HCT116 (cell line): ENCODE measurements at regions not wholly inside any gene's neighbourhood (a gene's known extent, or its start where the extent isn't known, plus 50 kb on each side); places are given as distances from the start of the nearest gene placed in this dataset.
"Not testable (repeated sequence)": the region's sequence is repeated elsewhere in the genome, so short reads cannot be mapped to it uniquely, and the experiment has no call there.

Source experiments
- EZH2 ChIP-seq: fragments of 200-600 bp; sonication (generic); IDR thresholded peaks from 2 replicates; pipeline ENCODE4 v1.6.1; 2017; ENCODE audit warnings: antibody characterized with exemption, mixed run types
- POLR2A ChIP-seq: IDR thresholded peaks from 2 replicates; pipeline ENCODE4 v1.7.0; 2011; ENCODE audit warnings: borderline replicate concordance; ENCODE audit not compliant: insufficient read depth, insufficient read length; ENCODE audit errors: extremely low read depth
- POLR2AphosphoS5 ChIP-seq: IDR thresholded peaks from 2 replicates; pipeline ENCODE4 v1.6.1; 2011; ENCODE audit warnings: mild to moderate bottlenecking, low read depth, low read length, moderate library complexity
- SIN3A ChIP-seq: IDR thresholded peaks from 2 replicates; pipeline ENCODE4 v1.6.1; 2012; ENCODE audit warnings: low read depth
- SP1 ChIP-seq: IDR thresholded peaks from 2 replicates; pipeline ENCODE4 v1.6.1; 2012; ENCODE audit warnings: low read depth
- TCF7L2 ChIP-seq: IDR thresholded peaks from 2 replicates; pipeline ENCODE4 v1.7.0; 2011; ENCODE audit warnings: borderline replicate concordance, inconsistent platforms; ENCODE audit not compliant: insufficient read depth, insufficient read length; ENCODE audit errors: extremely low read depth
- TF ChIP-seq, protein P1 (sequence below), 3 experiments: fragments of 200-600 bp in 1 of 3; sonication (generic) in 1 of 3; IDR thresholded peaks in 2 of 3; conservative IDR thresholded peaks in 1 of 3; 2 replicates each; pipeline ENCODE4 v1.5.1; 2012 to 2017; ENCODE audit warnings: low read depth in 2 of 3, low read length in 2 of 3, antibody characterized with exemption in 1 of 3, borderline replicate concordance in 1 of 3, control low read depth in 1 of 3, mild to moderate bottlenecking in 1 of 3, mixed read lengths in 1 of 3, mixed run types in 1 of 3, moderate library complexity in 1 of 3; ENCODE audit not compliant: insufficient read depth in 1 of 3
- TF ChIP-seq, protein P2 (sequence below): IDR thresholded peaks from 2 replicates; pipeline ENCODE4 v1.6.1; 2012
- TF ChIP-seq, protein P3 (sequence below): IDR thresholded peaks from 2 replicates; pipeline ENCODE4 v1.6.1; 2011; ENCODE audit warnings: mild to moderate bottlenecking, low read length, moderate library complexity; ENCODE audit not compliant: insufficient replicate concordance; ENCODE audit errors: extremely low read depth
- TF ChIP-seq, protein P4 (sequence below): IDR thresholded peaks from 2 replicates; pipeline ENCODE4 v1.6.1; 2012

DNA sequence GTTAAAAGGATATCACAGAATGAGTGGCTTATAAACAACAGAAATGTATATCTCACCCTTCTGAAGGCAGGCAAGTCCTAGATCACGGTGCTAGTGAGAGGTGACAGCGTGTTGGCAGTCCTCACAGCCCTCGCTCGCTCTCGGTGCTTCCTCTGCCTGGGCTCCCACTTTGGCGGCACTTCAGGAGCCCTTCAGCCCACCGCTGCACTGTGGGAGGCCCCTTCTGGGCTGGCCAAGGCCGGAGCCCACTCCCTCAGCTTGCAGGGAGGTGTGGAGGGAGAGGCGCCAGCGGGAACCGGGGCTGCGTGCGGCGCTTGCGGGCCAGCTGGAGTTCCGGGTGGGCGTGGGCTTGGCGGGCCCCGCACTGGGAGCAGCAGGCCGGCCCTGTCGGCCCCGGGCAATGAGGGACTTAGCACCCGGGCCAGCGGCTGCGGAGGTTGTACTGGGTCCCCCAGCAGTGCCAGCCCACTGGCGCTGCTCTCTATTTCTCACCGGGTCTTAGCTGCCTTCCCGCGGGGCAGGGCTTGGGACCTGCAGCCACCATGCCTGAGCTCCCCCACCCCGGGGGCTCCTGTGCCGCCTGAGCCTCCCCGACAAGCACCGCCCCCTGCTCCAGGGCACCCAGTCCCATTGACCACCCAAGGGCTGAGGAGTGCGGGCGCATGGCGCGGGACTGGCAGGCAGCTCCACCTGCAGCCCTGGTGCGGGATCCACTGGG, 778.1 kb downstream of the DIPK2A start:
- TF ChIP-seq, protein P1, sequence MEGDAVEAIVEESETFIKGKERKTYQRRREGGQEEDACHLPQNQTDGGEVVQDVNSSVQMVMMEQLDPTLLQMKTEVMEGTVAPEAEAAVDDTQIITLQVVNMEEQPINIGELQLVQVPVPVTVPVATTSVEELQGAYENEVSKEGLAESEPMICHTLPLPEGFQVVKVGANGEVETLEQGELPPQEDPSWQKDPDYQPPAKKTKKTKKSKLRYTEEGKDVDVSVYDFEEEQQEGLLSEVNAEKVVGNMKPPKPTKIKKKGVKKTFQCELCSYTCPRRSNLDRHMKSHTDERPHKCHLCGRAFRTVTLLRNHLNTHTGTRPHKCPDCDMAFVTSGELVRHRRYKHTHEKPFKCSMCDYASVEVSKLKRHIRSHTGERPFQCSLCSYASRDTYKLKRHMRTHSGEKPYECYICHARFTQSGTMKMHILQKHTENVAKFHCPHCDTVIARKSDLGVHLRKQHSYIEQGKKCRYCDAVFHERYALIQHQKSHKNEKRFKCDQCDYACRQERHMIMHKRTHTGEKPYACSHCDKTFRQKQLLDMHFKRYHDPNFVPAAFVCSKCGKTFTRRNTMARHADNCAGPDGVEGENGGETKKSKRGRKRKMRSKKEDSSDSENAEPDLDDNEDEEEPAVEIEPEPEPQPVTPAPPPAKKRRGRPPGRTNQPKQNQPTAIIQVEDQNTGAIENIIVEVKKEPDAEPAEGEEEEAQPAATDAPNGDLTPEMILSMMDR (IDR thresholded peaks at IDR 0.05 in 2 of 3, conservative IDR thresholded peaks at IDR 0.05 in 1 of 3; ENCODE audit: borderline replicate concordance in 1 of 3, insufficient read depth in 1 of 3, low read depth in 2 of 3, low read length in 2 of 3) = not testable (repeated sequence)
- TF ChIP-seq POLR2AphosphoS5, POLR2A, SIN3A, EZH2, TCF7L2, SP1: not testable (repeated sequence)
- TF ChIP-seq, protein P2, sequence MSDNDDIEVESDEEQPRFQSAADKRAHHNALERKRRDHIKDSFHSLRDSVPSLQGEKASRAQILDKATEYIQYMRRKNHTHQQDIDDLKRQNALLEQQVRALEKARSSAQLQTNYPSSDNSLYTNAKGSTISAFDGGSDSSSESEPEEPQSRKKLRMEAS = not testable (repeated sequence)
- TF ChIP-seq, protein P3, sequence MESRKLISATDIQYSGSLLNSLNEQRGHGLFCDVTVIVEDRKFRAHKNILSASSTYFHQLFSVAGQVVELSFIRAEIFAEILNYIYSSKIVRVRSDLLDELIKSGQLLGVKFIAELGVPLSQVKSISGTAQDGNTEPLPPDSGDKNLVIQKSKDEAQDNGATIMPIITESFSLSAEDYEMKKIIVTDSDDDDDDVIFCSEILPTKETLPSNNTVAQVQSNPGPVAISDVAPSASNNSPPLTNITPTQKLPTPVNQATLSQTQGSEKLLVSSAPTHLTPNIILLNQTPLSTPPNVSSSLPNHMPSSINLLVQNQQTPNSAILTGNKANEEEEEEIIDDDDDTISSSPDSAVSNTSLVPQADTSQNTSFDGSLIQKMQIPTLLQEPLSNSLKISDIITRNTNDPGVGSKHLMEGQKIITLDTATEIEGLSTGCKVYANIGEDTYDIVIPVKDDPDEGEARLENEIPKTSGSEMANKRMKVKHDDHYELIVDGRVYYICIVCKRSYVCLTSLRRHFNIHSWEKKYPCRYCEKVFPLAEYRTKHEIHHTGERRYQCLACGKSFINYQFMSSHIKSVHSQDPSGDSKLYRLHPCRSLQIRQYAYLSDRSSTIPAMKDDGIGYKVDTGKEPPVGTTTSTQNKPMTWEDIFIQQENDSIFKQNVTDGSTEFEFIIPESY = not testable (repeated sequence)
- TF ChIP-seq, protein P4, sequence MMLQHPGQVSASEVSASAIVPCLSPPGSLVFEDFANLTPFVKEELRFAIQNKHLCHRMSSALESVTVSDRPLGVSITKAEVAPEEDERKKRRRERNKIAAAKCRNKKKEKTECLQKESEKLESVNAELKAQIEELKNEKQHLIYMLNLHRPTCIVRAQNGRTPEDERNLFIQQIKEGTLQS = not testable (repeated sequence)
